Astrocyte (in vitro differentiated cells and primary cell): ENCODE measurements at regions not wholly inside any gene's neighbourhood (a gene's known extent, or its start where the extent isn't known, plus 50 kb on each side); places are given as distances from the start of the nearest gene placed in this dataset.

Experiments used
- DNase-seq: peaks from one replicate; pipeline ENCODE4 v3.0.0-alpha.2; 2010; ENCODE audit warnings: low read depth
- FAIRE-seq: peaks from 2 replicates; lab custom pipeline; 2011; peaks lifted over from hg19 to GRCh38; lab: Jason Lieb, UNC
- H2AFZ ChIP-seq: 2 replicates; pipeline ENCODE4 v1.6.0; 2012; ENCODE audit warnings: low read depth, low read length, inconsistent platforms
- H3K27ac ChIP-seq: 2 replicates; pipeline ENCODE4 v1.5.1; 2011; ENCODE audit warnings: low read depth, low read length, inconsistent platforms
- H3K27me3 ChIP-seq: 2 replicates; pipeline ENCODE4 v1.6.0; 2011; ENCODE audit warnings: low read length, inconsistent platforms; ENCODE audit not compliant: insufficient read depth
- H3K36me3 ChIP-seq: 2 replicates; pipeline ENCODE4 v1.5.1; 2011; ENCODE audit warnings: low read length, inconsistent platforms; ENCODE audit not compliant: insufficient read depth
- H3K4me1 ChIP-seq: 2 replicates; pipeline ENCODE4 v1.5.1; 2011; ENCODE audit warnings: low read length, inconsistent platforms; ENCODE audit not compliant: insufficient read depth
- H3K4me2 ChIP-seq: 2 replicates; pipeline ENCODE4 v1.6.0; 2012; ENCODE audit warnings: low read length, inconsistent platforms
- H3K4me3 ChIP-seq: 2 replicates; pipeline ENCODE4 v1.5.1; 2011; ENCODE audit warnings: low read depth, mild to moderate bottlenecking, low read length, inconsistent platforms; ENCODE audit not compliant: insufficient read depth
- H3K79me2 ChIP-seq: 2 replicates; pipeline ENCODE4 v1.6.0; 2012; ENCODE audit warnings: mild to moderate bottlenecking, low read length, inconsistent platforms; ENCODE audit not compliant: insufficient read depth
- H3K9ac ChIP-seq: 2 replicates; pipeline ENCODE4 v1.6.0; 2012; ENCODE audit warnings: mild to moderate bottlenecking, low read length, inconsistent platforms
- H3K9me3 ChIP-seq: 2 replicates; pipeline ENCODE4 v1.5.1; 2012; ENCODE audit warnings: low read depth, mild to moderate bottlenecking, low read length, inconsistent platforms; ENCODE audit not compliant: insufficient read depth
- H4K20me1 ChIP-seq: 2 replicates; pipeline ENCODE4 v1.6.0; 2012; ENCODE audit warnings: low read length, inconsistent platforms; ENCODE audit not compliant: insufficient read depth
- H3K27ac Mint-ChIP-seq: one replicate; pipeline ENCODE4 v1.8.0; 2021; ENCODE audit warnings: mild to moderate bottlenecking, mixed read lengths; ENCODE audit not compliant: unreplicated experiment
- H3K27me3 Mint-ChIP-seq: one replicate; pipeline ENCODE4 v1.8.0; 2021; ENCODE audit warnings: low read depth, mixed read lengths; ENCODE audit not compliant: unreplicated experiment
- H3K36me3 Mint-ChIP-seq: one replicate; pipeline ENCODE4 v1.8.0; 2021; ENCODE audit warnings: low read depth, mixed read lengths; ENCODE audit not compliant: unreplicated experiment
- H3K4me1 Mint-ChIP-seq: one replicate; pipeline ENCODE4 v1.8.0; 2021; ENCODE audit warnings: low read depth, mixed read lengths; ENCODE audit not compliant: unreplicated experiment
- H3K4me3 Mint-ChIP-seq: one replicate; pipeline ENCODE4 v1.8.0; 2021; ENCODE audit warnings: mild to moderate bottlenecking, moderate library complexity, mixed read lengths; ENCODE audit not compliant: unreplicated experiment
- H3K9me3 Mint-ChIP-seq: one replicate; pipeline ENCODE4 v1.8.0; 2021; ENCODE audit warnings: mild to moderate bottlenecking, mixed read lengths; ENCODE audit not compliant: unreplicated experiment
- EZH2 ChIP-seq: IDR thresholded peaks from 2 replicates; pipeline ENCODE4 v1.6.1; 2012; ENCODE audit warnings: mild to moderate bottlenecking, low read length, inconsistent platforms; ENCODE audit not compliant: insufficient read depth
- TF ChIP-seq, protein P1 (sequence below): IDR thresholded peaks from 2 replicates; pipeline ENCODE4 v1.5.1; 2011; ENCODE audit warnings: low read depth, mild to moderate bottlenecking, inconsistent platforms, low read length, moderate library complexity; ENCODE audit not compliant: insufficient read depth

- H3K4me2 ChIP-seq = no peak overlapping the region
- H3K4me3 ChIP-seq = no peak overlapping the region
- Mint-ChIP-seq H3K4me1 (peaks cover 19% of the 10 kb centered on the region), H3K27ac (no peak overlapping the region), H3K4me3 (no peak overlapping the region), H3K27me3 (no peaks in the 10 kb centered on the region), H3K9me3 (no peaks in the 10 kb centered on the region), H3K36me3 (no peaks in the 10 kb centered on the region)
- H3K36me3 ChIP-seq = no peaks in the 10 kb centered on the region
- no peaks in the 10 kb centered on the region for H3K27me3 ChIP-seq
- no peak overlapping the region for H3K9ac ChIP-seq
- no peak overlapping the region for H3K27ac ChIP-seq
- H2AFZ ChIP-seq = no peak overlapping the region
- TF ChIP-seq EZH2 = no peak
- TF ChIP-seq, protein P1, sequence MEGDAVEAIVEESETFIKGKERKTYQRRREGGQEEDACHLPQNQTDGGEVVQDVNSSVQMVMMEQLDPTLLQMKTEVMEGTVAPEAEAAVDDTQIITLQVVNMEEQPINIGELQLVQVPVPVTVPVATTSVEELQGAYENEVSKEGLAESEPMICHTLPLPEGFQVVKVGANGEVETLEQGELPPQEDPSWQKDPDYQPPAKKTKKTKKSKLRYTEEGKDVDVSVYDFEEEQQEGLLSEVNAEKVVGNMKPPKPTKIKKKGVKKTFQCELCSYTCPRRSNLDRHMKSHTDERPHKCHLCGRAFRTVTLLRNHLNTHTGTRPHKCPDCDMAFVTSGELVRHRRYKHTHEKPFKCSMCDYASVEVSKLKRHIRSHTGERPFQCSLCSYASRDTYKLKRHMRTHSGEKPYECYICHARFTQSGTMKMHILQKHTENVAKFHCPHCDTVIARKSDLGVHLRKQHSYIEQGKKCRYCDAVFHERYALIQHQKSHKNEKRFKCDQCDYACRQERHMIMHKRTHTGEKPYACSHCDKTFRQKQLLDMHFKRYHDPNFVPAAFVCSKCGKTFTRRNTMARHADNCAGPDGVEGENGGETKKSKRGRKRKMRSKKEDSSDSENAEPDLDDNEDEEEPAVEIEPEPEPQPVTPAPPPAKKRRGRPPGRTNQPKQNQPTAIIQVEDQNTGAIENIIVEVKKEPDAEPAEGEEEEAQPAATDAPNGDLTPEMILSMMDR = no peak
- FAIRE-seq = no peak
- no peaks in the 10 kb centered on the region for H4K20me1 ChIP-seq
- no peaks in the 10 kb centered on the region for H3K9me3 ChIP-seq
- no peak for DNase-seq
- no peaks in the 10 kb centered on the region for H3K79me2 ChIP-seq
- peaks cover 24% of the 10 kb centered on the region for H3K4me1 ChIP-seq
Observed at GRCh38 chr4:128459547-128459946, 171.9 kb upstream of the PGRMC2 start.

- no peaks in the 10 kb centered on the region for H3K36me3 Mint-ChIP-seq
- H2AFZ ChIP-seq = no peak overlapping the region
- FAIRE-seq (no peak), DNase-seq (no peak)
- TF ChIP-seq EZH2 = no peak
- TF ChIP-seq, protein P1 = no peak
- H3K27ac Mint-ChIP-seq = no peak overlapping the region
- no peaks in the 10 kb centered on the region for H4K20me1 ChIP-seq
- no peaks in the 10 kb centered on the region for H3K9me3 Mint-ChIP-seq
- no peak overlapping the region for H3K4me3 ChIP-seq
- H3K27me3 Mint-ChIP-seq = no peaks in the 10 kb centered on the region
- no peaks in the 10 kb centered on the region for H3K79me2 ChIP-seq
- H3K4me2 ChIP-seq = no peak overlapping the region
- H3K36me3 ChIP-seq = no peaks in the 10 kb centered on the region
- no peaks in the 10 kb centered on the region for H3K27me3 ChIP-seq
- H3K9ac ChIP-seq = no peak overlapping the region
- H3K4me1 ChIP-seq = peaks cover 30% of the 10 kb centered on the region
- H3K4me3 Mint-ChIP-seq = no peak overlapping the region
- H3K27ac ChIP-seq = no peak overlapping the region
- H3K4me1 Mint-ChIP-seq = peaks cover 26% of the 10 kb centered on the region
- no peaks in the 10 kb centered on the region for H3K9me3 ChIP-seq
Observed at GRCh38 chr4:128458816-128459215, 171.2 kb upstream of the PGRMC2 start.

- no peak overlapping the region for H3K27ac ChIP-seq
- no peak for TF ChIP-seq EZH2
- TF ChIP-seq, protein P1 = no peak
Observed at GRCh38 chr4:128457726-128458125, 170.1 kb upstream of the PGRMC2 start.

More at GRCh38 chr4:128457726-128458125, 170.1 kb upstream of the PGRMC2 start:
- H3K4me3 ChIP-seq = no peak overlapping the region
- Mint-ChIP-seq H3K36me3 (no peaks in the 10 kb centered on the region), H3K4me3 (no peak overlapping the region), H3K27me3 (no peaks in the 10 kb centered on the region), H3K9me3 (no peaks in the 10 kb centered on the region), H3K4me1 (peaks cover 36% of the 10 kb centered on the region), H3K27ac (no peak overlapping the region)
- H3K79me2 ChIP-seq = no peaks in the 10 kb centered on the region
- H3K9ac ChIP-seq = no peak overlapping the region
- no peaks in the 10 kb centered on the region for H3K36me3 ChIP-seq
- DNase-seq (no peak), FAIRE-seq (no peak)
- H3K4me2 ChIP-seq = no peak overlapping the region
- H3K4me1 ChIP-seq = peaks cover 30% of the 10 kb centered on the region
- no peak overlapping the region for H2AFZ ChIP-seq
- no peaks in the 10 kb centered on the region for H3K9me3 ChIP-seq
- H4K20me1 ChIP-seq = no peaks in the 10 kb centered on the region
- H3K27me3 ChIP-seq = no peaks in the 10 kb centered on the region
